Epithelial cell of esophagus (primary cell): ENCODE measurements at regions not wholly inside any gene's neighbourhood (a gene's known extent, or its start where the extent isn't known, plus 50 kb on each side); places are given as distances from the start of the nearest gene placed in this dataset.
A peak's percentile ranks its signal among the peaks of the same experiment; 100 is the strongest.
"Not testable (repeated sequence)": the region's sequence is repeated elsewhere in the genome, so short reads cannot be mapped to it uniquely, and the experiment has no call there.

ENCODE experiments used
- DNase-seq: peaks from one replicate; pipeline ENCODE4 v3.0.0; 2010; ENCODE audit warnings: low read depth
- H3K4me3 ChIP-seq: 2 replicates; pipeline ENCODE4 v1.5.1; 2011; ENCODE audit warnings: mild to moderate bottlenecking, low read length, control low read depth
- CTCF ChIP-seq: IDR thresholded peaks from 2 replicates; pipeline ENCODE4 v1.5.1; 2011; ENCODE audit warnings: low read depth, mild to moderate bottlenecking, low read length, control low read depth, inconsistent platforms; ENCODE audit not compliant: insufficient read depth; ENCODE audit errors: missing control alignments

- no peak overlapping the region for H3K4me3 ChIP-seq
- no peak for TF ChIP-seq CTCF
- no peak for DNase-seq
Observed at GRCh38 chr2:201568217-201568820, 75.0 kb downstream of the TMEM237 start.

GRCh38 chr2:201559067-201559710 lies 84.1 kb downstream of the TMEM237 start:
- DNase-seq = peak; percentile 52
- no peak for TF ChIP-seq CTCF
- H3K4me3 ChIP-seq = no peak overlapping the region

- H3K4me3 ChIP-seq = no peak overlapping the region
- DNase-seq = no peak
- TF ChIP-seq CTCF = no peak
Observed at GRCh38 chr2:201558665-201559064, 84.6 kb downstream of the TMEM237 start.

GRCh38 chr2:201558232-201558631 lies 85.1 kb downstream of the TMEM237 start:
- no peak overlapping the region for H3K4me3 ChIP-seq
- DNase-seq = no peak
- TF ChIP-seq CTCF = no peak

- H3K4me3 ChIP-seq = no peak overlapping the region
- TF ChIP-seq CTCF = no peak
- no peak for DNase-seq
Observed at GRCh38 chr2:201551901-201552300, 91.4 kb downstream of the TMEM237 start.

- no peak for DNase-seq
- TF ChIP-seq CTCF = no peak
- H3K4me3 ChIP-seq = no peak overlapping the region
Observed at GRCh38 chr2:201546576-201546975, 95.0 kb downstream of the STRADB start.

GRCh38 chr2:201542291-201542690 lies 90.8 kb downstream of the STRADB start:
- no peak for TF ChIP-seq CTCF
- DNase-seq = no peak
- no peak overlapping the region for H3K4me3 ChIP-seq

- not testable (repeated sequence) for DNase-seq, H3K4me3 ChIP-seq
Observed at GRCh38 chr2:201539271-201539670, 87.7 kb downstream of the STRADB start.
